WTC11 (cell line): ENCODE measurements at regions not wholly inside any gene's neighbourhood (a gene's known extent, or its start where the extent isn't known, plus 50 kb on each side); places are given as distances from the start of the nearest gene placed in this dataset.

Experiments
- ATAC-seq: fragments of 200-7000 bp; cut with Tn5 transposase; 2 replicates; pipeline ENCODE4 v1.10.0; 2021; ENCODE audit warnings: mild to moderate bottlenecking, moderate library complexity
- CTCF ChIA-PET: fragments of 300-600 bp; sonication (Branson Sonifier 250); formaldehyde crosslinking; loops from one replicate; lab custom pipeline; 2021; ENCODE audit warnings: antibody characterized with exemption; lab: Charles Lee
- POLR2A ChIA-PET: fragments of 350-600 bp; sonication (Branson Sonifier 250); formaldehyde crosslinking; loops from one replicate; lab custom pipeline; 2021; ENCODE audit warnings: antibody characterized with exemption; lab: Charles Lee
- DNase-seq: peaks from one replicate; pipeline ENCODE4 v3.0.0; 2021; ENCODE audit warnings: low spot score
- H3K27ac Mint-ChIP-seq: 2 replicates; pipeline ENCODE4 v1.8.0; 2021; ENCODE audit warnings: mixed read lengths
- H3K27me3 Mint-ChIP-seq: 2 replicates; pipeline ENCODE4 v1.8.0; 2021; ENCODE audit warnings: low read depth, mild to moderate bottlenecking, moderate library complexity, mixed read lengths
- H3K36me3 Mint-ChIP-seq: 2 replicates; pipeline ENCODE4 v1.8.0; 2021; ENCODE audit warnings: mixed read lengths
- H3K4me1 Mint-ChIP-seq: 2 replicates; pipeline ENCODE4 v1.8.0; 2022; ENCODE audit warnings: mixed read lengths
- H3K4me3 Mint-ChIP-seq: 2 replicates; pipeline ENCODE4 v1.8.0; 2021; ENCODE audit warnings: mild to moderate bottlenecking, moderate library complexity, mixed read lengths
- H3K9me3 Mint-ChIP-seq: 2 replicates; pipeline ENCODE4 v1.8.0; 2021; ENCODE audit warnings: mixed read lengths
- ATF1 ChIP-seq: sonication (generic); formaldehyde crosslinking; IDR thresholded peaks from 2 replicates; pipeline ENCODE4 v1.8.1; 2023; ENCODE audit warnings: mild to moderate bottlenecking, moderate library complexity, missing genetic modification reagents
- ESRRA ChIP-seq: sonication (generic); formaldehyde crosslinking; IDR thresholded peaks from 2 replicates; pipeline ENCODE4 v1.8.1; 2022; ENCODE audit warnings: mild to moderate bottlenecking, missing genetic modification reagents, borderline replicate concordance
- GRHL2 ChIP-seq: fragments of 250-450 bp; sonication (Bioruptor Pico); IDR thresholded peaks from 2 replicates; pipeline ENCODE4 v1.8.0; 2022; ENCODE audit warnings: mild to moderate bottlenecking, moderate library complexity; ENCODE audit not compliant: insufficient replicate concordance, severe bottlenecking
- IRF1 ChIP-seq: sonication (generic); formaldehyde crosslinking; IDR thresholded peaks from 2 replicates; pipeline ENCODE4 v1.8.0; 2023; ENCODE audit warnings: missing genetic modification reagents
- JUN ChIP-seq: sonication (generic); formaldehyde crosslinking; IDR thresholded peaks from 2 replicates; pipeline ENCODE4 v1.8.0; 2023; ENCODE audit warnings: mild to moderate bottlenecking, missing genetic modification reagents
- MLX ChIP-seq: sonication (generic); formaldehyde crosslinking; IDR thresholded peaks from 2 replicates; pipeline ENCODE4 v1.8.1; 2023; ENCODE audit warnings: mild to moderate bottlenecking, missing genetic modification reagents, moderate library complexity
- NR1H2 ChIP-seq: sonication (generic); formaldehyde crosslinking; IDR thresholded peaks from 2 replicates; pipeline ENCODE4 v1.9.0; 2021; ENCODE audit warnings: mild to moderate bottlenecking, moderate library complexity, missing genetic modification reagents
- ZBTB43 ChIP-seq: sonication (generic); formaldehyde crosslinking; IDR thresholded peaks from 2 replicates; pipeline ENCODE4 v1.8.1; 2023; ENCODE audit warnings: mild to moderate bottlenecking, missing genetic modification reagents
- ZNF121 ChIP-seq: sonication (generic); formaldehyde crosslinking; IDR thresholded peaks from 2 replicates; pipeline ENCODE4 v1.8.0; 2023; ENCODE audit warnings: missing genetic modification reagents
- ZNF232 ChIP-seq: sonication (generic); formaldehyde crosslinking; IDR thresholded peaks from 2 replicates; pipeline ENCODE4 v1.8.0; 2022; ENCODE audit warnings: mild to moderate bottlenecking, missing genetic modification reagents
- ZNF263 ChIP-seq: sonication (generic); formaldehyde crosslinking; IDR thresholded peaks from 2 replicates; pipeline ENCODE4 v1.8.1; 2022; ENCODE audit warnings: low read depth, mild to moderate bottlenecking, moderate library complexity, missing genetic modification reagents
- ZNF281 ChIP-seq: sonication (generic); formaldehyde crosslinking; IDR thresholded peaks from 2 replicates; pipeline ENCODE4 v1.8.0; 2023; ENCODE audit warnings: mild to moderate bottlenecking, missing genetic modification reagents
- ZNF317 ChIP-seq: sonication (generic); formaldehyde crosslinking; IDR thresholded peaks from 2 replicates; pipeline ENCODE4 v1.8.1; 2023; ENCODE audit warnings: low read depth, mild to moderate bottlenecking, moderate library complexity, missing genetic modification reagents, borderline replicate concordance
- ZNF532 ChIP-seq: fragments of 250-450 bp; sonication (Bioruptor Pico); IDR thresholded peaks from 2 replicates; pipeline ENCODE4 v1.9.0; 2021; ENCODE audit warnings: mild to moderate bottlenecking, borderline replicate concordance

- no peak for TF ChIP-seq ZNF281 (CRISPR knock-in tag)
- TF ChIP-seq ZNF121 (CRISPR knock-in tag): no peak
- TF ChIP-seq GRHL2 (CRISPR knock-in tag): no peak
- no peak for TF ChIP-seq NR1H2 (CRISPR knock-in tag)
- TF ChIP-seq ZNF232 (CRISPR knock-in tag): no peak
- TF ChIP-seq JUN (CRISPR knock-in tag): no peak
- TF ChIP-seq MLX: no peak
- TF ChIP-seq ZNF532 (CRISPR knock-in tag): no peak
- no peak for TF ChIP-seq ZNF263
These were observed 325.9 kb downstream of the PAX3 start (continued) for GRCh38 chr2:221972813-221973478.

GRCh38 chr2:221970389-221970788, 328.4 kb downstream of the PAX3 start:
- no peak for DNase-seq
- POLR2A ChIA-PET: interaction anchor here (0.6 kb wide), 1 partner anchor 1737 kb away, joined by 3 read pairs; no protein-coding TSS in a partner anchor
- no peak for TF ChIP-seq MLX
- no peak for TF ChIP-seq IRF1
- TF ChIP-seq ZNF317 (CRISPR knock-in tag): no peak
- no peak for TF ChIP-seq ESRRA (CRISPR knock-in tag)
- TF ChIP-seq ZBTB43 (CRISPR knock-in tag): no peak
- no peak for TF ChIP-seq ATF1 (CRISPR knock-in tag)
- TF ChIP-seq, all 79 proteins: peak for 0
- Mint-ChIP-seq H3K27me3 (no peaks in the 10 kb centered on the region), H3K9me3 (peaks cover 3% of the 10 kb centered on the region; the same call in 1 of the 2 replicates), H3K4me1 (peaks cover 29% of the 10 kb centered on the region), H3K36me3 (no peaks in the 10 kb centered on the region), H3K4me3 (no peak overlapping the region), H3K27ac (no peak overlapping the region)
- ATAC-seq: no peak
- CTCF ChIA-PET: interaction anchor here (0.9 kb wide), 1 partner anchor 397 kb away, joined by 3 read pairs; no protein-coding TSS in a partner anchor
